ENCODE measurements at regions not wholly inside any gene's neighbourhood (a gene's known extent, or its start where the extent isn't known, plus 50 kb on each side); places are given as distances from the start of the nearest gene placed in this dataset.

GRCh38 chr5:107303171-107303968, 367.4 kb downstream of the EFNA5 start:
- TF ChIP-seq GATA2 (IDR thresholded peaks at IDR 0.05; ENCODE audit: low read depth, low read length), result no peak
- TF ChIP-seq GATA3 (IDR thresholded peaks at IDR 0.05; ENCODE audit: low read depth, low read length), result no peak

DNA sequence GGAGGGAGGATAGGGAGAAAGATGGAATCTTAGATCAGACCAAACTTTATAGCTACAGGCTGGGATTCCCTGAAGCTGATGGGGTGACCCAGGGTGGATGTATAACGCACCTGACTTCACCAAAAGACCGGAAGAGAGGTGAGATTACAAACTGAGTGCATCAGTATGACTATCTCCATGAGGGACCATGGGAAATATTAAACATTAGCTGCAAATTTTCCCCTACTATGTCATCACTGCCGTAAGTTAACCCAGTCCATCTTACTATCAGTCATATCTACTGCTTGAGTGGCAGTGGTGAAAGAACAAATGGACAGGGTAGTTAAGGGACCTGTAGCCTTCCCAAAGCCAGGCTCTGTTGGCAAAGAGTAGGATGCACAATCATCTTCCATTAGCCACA, 368.3 kb downstream of the EFNA5 start:
- no peak for TF ChIP-seq GATA3 (IDR thresholded peaks at IDR 0.05; ENCODE audit: low read depth, low read length)
- no peak for TF ChIP-seq GATA2 (IDR thresholded peaks at IDR 0.05; ENCODE audit: low read depth, low read length)

DNA sequence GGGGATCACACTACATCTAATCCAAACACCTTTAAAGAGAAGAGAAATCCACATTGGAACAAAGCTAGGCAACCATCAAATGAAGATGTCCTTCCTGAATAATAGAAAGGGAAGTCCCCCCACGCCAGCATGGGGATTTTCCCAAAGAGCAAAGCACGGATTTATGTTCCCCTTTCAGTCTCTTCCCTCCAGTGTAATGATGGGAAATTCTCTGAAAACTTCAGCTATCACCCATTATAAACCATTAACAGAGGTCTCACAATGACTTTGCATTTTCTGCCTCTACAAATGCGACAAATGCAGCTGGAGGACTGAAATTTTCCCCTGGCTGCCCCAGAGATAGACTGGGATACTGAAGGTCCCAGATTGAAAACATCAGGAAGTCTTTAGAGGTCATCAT, 368.7 kb downstream of the EFNA5 start:
- no peak for TF ChIP-seq GATA2 (IDR thresholded peaks at IDR 0.05; ENCODE audit: low read depth, low read length)
- TF ChIP-seq GATA3 (IDR thresholded peaks at IDR 0.05; ENCODE audit: low read depth, low read length), result no peak

DNA sequence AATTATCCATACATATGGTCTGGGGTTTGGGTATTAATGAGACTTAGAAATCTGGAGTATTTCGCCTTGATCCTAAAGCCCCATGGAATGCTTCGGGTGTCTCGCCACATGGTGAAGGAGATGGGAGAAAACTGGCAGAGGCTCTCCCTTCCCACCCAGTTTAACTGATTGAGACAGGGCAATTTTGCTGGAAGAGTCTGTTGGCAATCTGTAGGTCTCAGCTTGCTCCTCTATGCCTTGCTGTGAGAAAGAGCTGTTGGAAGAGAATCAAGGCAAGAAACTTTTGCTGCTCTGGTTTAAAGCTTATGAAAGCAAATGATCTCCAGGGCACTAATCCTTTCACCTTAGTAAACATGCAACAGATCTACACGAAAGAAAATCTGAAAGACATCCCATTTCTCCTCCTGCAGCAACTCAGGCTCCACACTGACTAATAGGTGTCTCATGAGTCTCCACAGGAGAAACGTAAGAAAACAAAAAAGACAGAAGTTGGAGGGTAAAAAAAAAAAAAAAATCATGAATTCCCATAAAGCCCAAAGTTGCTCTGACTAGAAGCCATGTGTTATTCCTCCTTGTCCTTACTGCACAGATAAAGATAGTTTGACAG, 369.9 kb downstream of the EFNA5 start:
- TF ChIP-seq GATA3 (IDR thresholded peaks at IDR 0.05; ENCODE audit: low read depth, low read length), result no peak
- no peak for TF ChIP-seq GATA2 (IDR thresholded peaks at IDR 0.05; ENCODE audit: low read depth, low read length)

GRCh38 chr5:107296572-107296971, 374.2 kb downstream of the EFNA5 start:
- TF ChIP-seq GATA3 (IDR thresholded peaks at IDR 0.05; ENCODE audit: low read depth, low read length) (no peak), GATA2 (IDR thresholded peaks at IDR 0.05; ENCODE audit: low read depth, low read length) (no peak)

DNA sequence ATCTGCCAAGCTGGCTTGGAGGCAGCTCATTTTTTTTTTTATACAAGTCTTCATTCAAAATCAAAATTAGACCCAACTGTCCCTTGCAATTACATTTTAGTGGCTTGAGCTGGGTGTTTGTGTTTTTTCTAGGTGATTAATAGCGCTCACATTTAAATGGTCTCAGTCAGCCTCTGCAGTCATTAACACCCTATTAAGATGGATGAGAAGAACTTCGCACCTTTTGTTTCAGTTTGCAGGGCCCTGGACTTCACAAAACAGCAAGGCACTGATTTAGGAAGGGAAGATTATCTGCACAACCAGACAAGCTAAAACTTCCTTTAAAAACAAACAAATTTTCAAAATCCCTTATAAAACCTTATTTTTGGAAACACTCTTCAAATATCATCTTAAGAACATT, 374.8 kb downstream of the EFNA5 start:
- TF ChIP-seq GATA3 (IDR thresholded peaks at IDR 0.05; ENCODE audit: low read depth, low read length), result no peak
- no peak for TF ChIP-seq GATA2 (IDR thresholded peaks at IDR 0.05; ENCODE audit: low read depth, low read length)

- TF ChIP-seq GATA2 (IDR thresholded peaks at IDR 0.05; ENCODE audit: low read depth, low read length), result no peak
- TF ChIP-seq GATA3 (IDR thresholded peaks at IDR 0.05; ENCODE audit: low read depth, low read length), result no peak
These were observed 376.1 kb downstream of the EFNA5 start for GRCh38 chr5:107294669-107295068.

DNA sequence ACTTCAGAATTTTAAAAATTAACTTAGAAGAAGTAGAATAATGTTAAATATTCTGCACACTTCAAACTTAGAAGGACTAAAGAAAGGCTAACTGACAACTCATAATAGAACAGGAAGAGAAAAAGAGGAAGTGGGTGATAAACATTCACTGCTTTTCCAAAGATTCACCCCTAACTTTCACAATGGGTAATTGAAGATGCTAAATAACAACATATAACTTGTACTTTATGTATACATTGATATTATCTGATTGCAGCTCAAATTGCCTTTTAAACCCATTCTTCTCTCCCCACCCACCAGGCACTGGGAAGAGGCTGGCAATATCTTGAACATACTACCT, 376.6 kb downstream of the EFNA5 start:
- TF ChIP-seq GATA2 (IDR thresholded peaks at IDR 0.05; ENCODE audit: low read depth, low read length) (no peak), GATA3 (IDR thresholded peaks at IDR 0.05; ENCODE audit: low read depth, low read length) (no peak)

DNA sequence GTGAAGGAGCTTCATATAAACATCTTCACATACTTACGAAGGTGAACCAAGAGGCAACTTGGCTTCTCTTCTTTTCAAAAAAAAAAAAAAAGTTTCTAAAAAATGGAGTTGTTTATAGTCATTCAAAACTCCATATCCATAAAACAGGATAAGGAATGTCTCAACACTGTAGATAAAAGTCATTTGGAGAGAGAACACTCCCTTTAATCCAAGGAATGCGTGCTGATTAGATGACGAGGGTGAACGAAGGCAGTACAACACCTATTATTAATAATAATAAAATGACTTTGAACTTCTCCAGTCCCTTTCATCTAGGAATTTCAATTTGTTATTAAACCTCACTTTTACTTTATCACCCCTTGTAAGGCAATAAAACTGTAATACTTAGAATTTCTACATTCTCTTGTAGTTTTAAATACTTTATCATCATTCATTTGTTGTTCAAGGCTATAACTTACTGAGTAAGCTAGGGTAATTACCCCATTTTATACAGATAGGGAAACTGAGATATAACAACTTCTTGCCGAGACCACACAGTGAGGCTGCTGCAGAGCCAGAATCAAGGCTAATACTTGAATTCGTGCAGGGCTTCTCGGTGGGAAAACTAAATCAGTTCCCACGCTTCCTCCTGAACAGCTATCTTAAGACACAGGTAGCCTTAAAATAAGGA, 377.1 kb downstream of the EFNA5 start:
- TF ChIP-seq GATA2 (IDR thresholded peaks at IDR 0.05; ENCODE audit: low read depth, low read length) (no peak), GATA3 (IDR thresholded peaks at IDR 0.05; ENCODE audit: low read depth, low read length) (no peak)

- TF ChIP-seq GATA2 (IDR thresholded peaks at IDR 0.05; ENCODE audit: low read depth, low read length) (no peak), GATA3 (IDR thresholded peaks at IDR 0.05; ENCODE audit: low read depth, low read length) (no peak)
These were observed 378.9 kb downstream of the EFNA5 start for GRCh38 chr5:107291866-107292265.

DNA sequence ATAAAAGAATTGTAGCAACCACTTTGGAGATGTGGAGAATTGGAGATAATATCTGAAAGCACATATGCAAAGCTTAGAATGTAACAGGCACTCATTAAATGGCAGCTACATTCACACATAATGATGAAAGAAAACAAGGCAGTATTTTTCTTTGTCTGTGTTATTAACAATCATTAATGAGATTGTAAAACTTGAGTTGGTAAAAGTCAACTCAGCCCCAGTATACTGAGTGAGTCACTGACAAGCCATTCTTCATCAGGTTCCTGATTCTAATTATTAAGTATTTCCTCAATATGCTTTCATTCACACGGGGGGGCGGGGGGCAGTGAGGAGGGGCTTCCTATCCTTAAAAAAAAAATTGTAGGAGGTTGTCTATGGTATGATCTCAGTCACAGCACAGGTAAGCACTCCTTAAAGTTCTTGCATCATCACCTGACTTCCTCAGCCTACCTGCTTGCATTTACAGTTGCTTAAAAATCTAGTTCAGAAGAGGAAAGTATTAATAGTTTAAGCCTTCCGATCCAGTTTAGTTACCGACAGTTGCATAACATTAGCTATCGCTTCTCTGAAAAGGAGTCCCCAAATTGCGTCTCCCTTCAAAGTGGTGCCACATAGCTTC, 379.8 kb downstream of the EFNA5 start:
- TF ChIP-seq GATA2 (IDR thresholded peaks at IDR 0.05; ENCODE audit: low read depth, low read length), result no peak
- TF ChIP-seq GATA3 (IDR thresholded peaks at IDR 0.05; ENCODE audit: low read depth, low read length), result no peak

DNA sequence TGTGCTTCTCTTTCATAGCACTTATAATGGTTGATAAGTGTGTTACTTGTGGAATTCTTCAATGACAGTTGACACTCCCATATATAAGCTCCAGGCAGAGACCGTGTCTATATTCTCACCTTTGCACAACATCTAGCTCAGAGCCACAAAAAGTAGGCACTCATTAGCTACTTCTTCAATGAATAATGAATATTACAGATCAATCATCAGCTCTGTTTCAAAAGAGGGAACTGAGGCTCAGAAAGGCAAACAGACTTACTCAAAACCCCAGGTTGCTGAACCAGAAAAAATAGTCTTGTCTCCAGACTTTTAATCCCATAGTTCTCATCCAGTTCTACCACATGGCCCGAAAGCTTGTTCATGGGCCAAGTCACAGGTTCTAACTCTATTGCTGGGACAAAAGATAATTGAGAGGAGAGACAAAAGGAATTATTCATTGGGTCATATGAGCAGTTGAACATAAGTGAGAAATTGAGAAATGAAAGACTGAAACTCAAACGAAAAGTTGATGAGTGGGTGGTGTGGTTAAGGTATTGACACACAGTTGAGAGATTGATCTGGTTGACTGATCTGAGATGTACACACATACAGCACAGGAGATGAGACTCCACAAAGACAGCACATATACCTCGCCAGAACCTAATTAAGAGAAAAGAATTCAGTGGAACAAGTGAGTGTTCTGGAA, 381.6 kb downstream of the EFNA5 start:
- TF ChIP-seq GATA3 (IDR thresholded peaks at IDR 0.05; ENCODE audit: low read depth, low read length), result no peak

- TF ChIP-seq GATA2 (IDR thresholded peaks at IDR 0.05; ENCODE audit: low read depth, low read length), result no peak
- no peak for TF ChIP-seq GATA3 (IDR thresholded peaks at IDR 0.05; ENCODE audit: low read depth, low read length)
These were observed 384.2 kb downstream of the EFNA5 start for GRCh38 chr5:107286447-107287098.

GRCh38 chr5:107285772-107286171, 385.0 kb downstream of the EFNA5 start:
- TF ChIP-seq GATA3 (IDR thresholded peaks at IDR 0.05; ENCODE audit: low read depth, low read length) (no peak), GATA2 (IDR thresholded peaks at IDR 0.05; ENCODE audit: low read depth, low read length) (no peak)
